ENCODE measurements at regions not wholly inside any gene's neighbourhood (a gene's known extent, or its start where the extent isn't known, plus 50 kb on each side); places are given as distances from the start of the nearest gene placed in this dataset.

GRCh38 chr11:129319201-129319600, 56.4 kb upstream of the BARX2 start:
- no peak for DNase-seq (ENCODE audit: low read depth in 2 of 2)
- no peak for TF ChIP-seq CTCF (IDR thresholded peaks at IDR 0.05; ENCODE audit: low read depth, low read length)
- H3K4me3 ChIP-seq (replicated peaks in 1 of 2; ENCODE audit: low read depth in 2 of 2, low read length in 2 of 2): no peak overlapping the region

GRCh38 chr11:129317571-129317970, 58.1 kb upstream of the BARX2 start:
- DNase-seq (ENCODE audit: low read depth in 2 of 2): no peak
- no peak for TF ChIP-seq CTCF (IDR thresholded peaks at IDR 0.05; ENCODE audit: low read depth, low read length)

GRCh38 chr11:129316781-129317180, 58.9 kb upstream of the BARX2 start:
- no peak overlapping the region for H3K4me3 ChIP-seq (replicated peaks in 1 of 2; ENCODE audit: low read depth in 2 of 2, low read length in 2 of 2)
- DNase-seq (ENCODE audit: low read depth in 2 of 2): no peak
- TF ChIP-seq CTCF (IDR thresholded peaks at IDR 0.05; ENCODE audit: low read depth, low read length): no peak

More at GRCh38 chr11:129317571-129317970, 58.1 kb upstream of the BARX2 start:
- H3K4me3 ChIP-seq (replicated peaks in 1 of 2; ENCODE audit: low read depth in 2 of 2, low read length in 2 of 2): no peak overlapping the region

- no peak for TF ChIP-seq CTCF (IDR thresholded peaks at IDR 0.05; ENCODE audit: low read depth, low read length)
- DNase-seq (ENCODE audit: low read depth in 2 of 2): no peak
- no peak overlapping the region for H3K4me3 ChIP-seq (replicated peaks in 1 of 2; ENCODE audit: low read depth in 2 of 2, low read length in 2 of 2)
Observed at GRCh38 chr11:129315781-129316579, 59.7 kb upstream of the BARX2 start.

GRCh38 chr11:129314371-129314770, 61.3 kb upstream of the BARX2 start:
- no peak for TF ChIP-seq CTCF (IDR thresholded peaks at IDR 0.05; ENCODE audit: low read depth, low read length)
- DNase-seq (ENCODE audit: low read depth in 2 of 2): no peak

GRCh38 chr11:129313541-129314297, 61.9 kb upstream of the BARX2 start:
- no peak for TF ChIP-seq CTCF (IDR thresholded peaks at IDR 0.05; ENCODE audit: low read depth, low read length)
- DNase-seq (ENCODE audit: low read depth in 2 of 2): peak; percentile 10 to 56
- no peak overlapping the region for H3K4me3 ChIP-seq (replicated peaks in 1 of 2; ENCODE audit: low read depth in 2 of 2, low read length in 2 of 2)

More at GRCh38 chr11:129314371-129314770, 61.3 kb upstream of the BARX2 start:
- H3K4me3 ChIP-seq (replicated peaks in 1 of 2; ENCODE audit: low read depth in 2 of 2, low read length in 2 of 2): no peak overlapping the region
